Endothelial cell (in vitro differentiated cells): ENCODE measurements at regions not wholly inside any gene's neighbourhood (a gene's known extent, or its start where the extent isn't known, plus 50 kb on each side); places are given as distances from the start of the nearest gene placed in this dataset.
"Not testable (repeated sequence)": the region's sequence is repeated elsewhere in the genome, so short reads cannot be mapped to it uniquely, and the experiment has no call there.

ENCODE experiments used
- DNase-seq: peaks from one replicate; pipeline ENCODE4 v3.0.0; 2021; ENCODE audit warnings: low spot score
- H3K27ac Mint-ChIP-seq: one replicate; pipeline ENCODE4 v1.8.0; 2021; ENCODE audit warnings: mixed read lengths, inconsistent platforms; ENCODE audit not compliant: unreplicated experiment
- H3K27me3 Mint-ChIP-seq: one replicate; pipeline ENCODE4 v1.8.0; 2021; ENCODE audit warnings: mild to moderate bottlenecking, moderate library complexity, mixed read lengths, inconsistent platforms; ENCODE audit not compliant: unreplicated experiment
- H3K36me3 Mint-ChIP-seq: one replicate; pipeline ENCODE4 v1.8.0; 2021; ENCODE audit warnings: mild to moderate bottlenecking, low read depth, mixed read lengths, inconsistent platforms; ENCODE audit not compliant: unreplicated experiment
- H3K4me1 Mint-ChIP-seq: one replicate; pipeline ENCODE4 v1.8.0; 2021; ENCODE audit warnings: mild to moderate bottlenecking, mixed read lengths, inconsistent platforms; ENCODE audit not compliant: unreplicated experiment
- H3K4me3 Mint-ChIP-seq: one replicate; pipeline ENCODE4 v1.8.0; 2021; ENCODE audit warnings: mild to moderate bottlenecking, mixed read lengths, inconsistent platforms; ENCODE audit not compliant: unreplicated experiment
- H3K9me3 Mint-ChIP-seq: one replicate; pipeline ENCODE4 v1.8.0; 2021; ENCODE audit warnings: mixed read lengths, inconsistent platforms; ENCODE audit not compliant: unreplicated experiment
- TF ChIP-seq, protein P1 (sequence below): fragments of 200-600 bp; sonication (generic); IDR thresholded peaks from one replicate; pipeline ENCODE4 v1.5.0; 2021; ENCODE audit warnings: antibody characterized with exemption; ENCODE audit not compliant: unreplicated experiment

GRCh38 chr4:7134737-7135388, 57.5 kb upstream of the SORCS2 start:
- Mint-ChIP-seq H3K27me3 (peaks cover under 1% of the 10 kb centered on the region), H3K4me1 (no peaks in the 10 kb centered on the region), H3K9me3 (no peaks in the 10 kb centered on the region), H3K4me3 (no peak overlapping the region), H3K27ac (no peak overlapping the region), H3K36me3 (peaks cover 6% of the 10 kb centered on the region)
- TF ChIP-seq, protein P1, sequence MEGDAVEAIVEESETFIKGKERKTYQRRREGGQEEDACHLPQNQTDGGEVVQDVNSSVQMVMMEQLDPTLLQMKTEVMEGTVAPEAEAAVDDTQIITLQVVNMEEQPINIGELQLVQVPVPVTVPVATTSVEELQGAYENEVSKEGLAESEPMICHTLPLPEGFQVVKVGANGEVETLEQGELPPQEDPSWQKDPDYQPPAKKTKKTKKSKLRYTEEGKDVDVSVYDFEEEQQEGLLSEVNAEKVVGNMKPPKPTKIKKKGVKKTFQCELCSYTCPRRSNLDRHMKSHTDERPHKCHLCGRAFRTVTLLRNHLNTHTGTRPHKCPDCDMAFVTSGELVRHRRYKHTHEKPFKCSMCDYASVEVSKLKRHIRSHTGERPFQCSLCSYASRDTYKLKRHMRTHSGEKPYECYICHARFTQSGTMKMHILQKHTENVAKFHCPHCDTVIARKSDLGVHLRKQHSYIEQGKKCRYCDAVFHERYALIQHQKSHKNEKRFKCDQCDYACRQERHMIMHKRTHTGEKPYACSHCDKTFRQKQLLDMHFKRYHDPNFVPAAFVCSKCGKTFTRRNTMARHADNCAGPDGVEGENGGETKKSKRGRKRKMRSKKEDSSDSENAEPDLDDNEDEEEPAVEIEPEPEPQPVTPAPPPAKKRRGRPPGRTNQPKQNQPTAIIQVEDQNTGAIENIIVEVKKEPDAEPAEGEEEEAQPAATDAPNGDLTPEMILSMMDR, result no peak
- DNase-seq, result no peak

DNA sequence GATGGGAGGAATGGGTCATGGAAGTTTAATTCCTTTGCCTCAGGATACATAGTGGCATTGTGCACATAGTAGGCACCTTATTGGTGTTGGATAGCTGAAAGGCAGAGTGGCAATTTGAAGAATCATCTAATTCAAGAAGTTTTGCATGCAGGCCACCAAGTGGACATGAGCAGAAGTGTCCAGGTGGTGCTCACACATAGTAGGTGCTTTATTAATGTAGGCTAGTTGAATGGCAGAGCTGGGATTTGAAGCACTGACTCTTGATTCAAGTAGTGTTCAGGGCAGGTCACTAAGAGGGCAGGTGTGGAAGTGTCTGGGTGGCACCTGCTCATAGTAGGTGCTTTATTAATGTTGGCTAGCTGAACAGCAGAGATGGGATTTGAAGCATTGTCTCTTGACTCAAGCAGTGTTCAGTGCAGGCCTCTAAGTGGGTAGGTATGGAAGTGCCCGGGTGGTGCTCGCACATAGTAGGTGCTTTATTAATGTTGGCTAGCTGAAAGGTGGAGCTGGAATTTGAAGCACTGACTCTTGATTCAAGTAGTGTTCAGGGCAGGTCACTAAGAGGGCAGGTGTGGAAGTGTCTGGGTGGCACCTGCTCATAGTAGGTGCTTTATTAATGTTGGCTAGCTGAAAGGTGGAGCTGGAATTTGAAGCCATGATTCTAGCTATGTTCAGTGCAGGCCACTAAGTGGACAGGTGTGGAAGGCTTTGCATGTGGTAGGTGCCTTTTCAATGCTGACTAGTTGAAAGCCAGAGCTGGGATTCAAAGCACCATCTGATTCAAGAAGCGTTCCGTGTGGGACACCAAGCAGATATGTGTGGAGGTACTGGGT, 58.3 kb upstream of the SORCS2 start:
- H3K27ac Mint-ChIP-seq, H3K9me3 Mint-ChIP-seq, H3K36me3 Mint-ChIP-seq, H3K27me3 Mint-ChIP-seq, DNase-seq, H3K4me1 Mint-ChIP-seq, H3K4me3 Mint-ChIP-seq: not testable (repeated sequence)

GRCh38 chr4:7132730-7133582, 59.4 kb upstream of the SORCS2 start:
- Mint-ChIP-seq H3K4me3 (no peak overlapping the region), H3K27ac (no peak overlapping the region), H3K4me1 (no peaks in the 10 kb centered on the region), H3K27me3 (peaks cover 2% of the 10 kb centered on the region), H3K36me3 (peaks cover 6% of the 10 kb centered on the region), H3K9me3 (no peaks in the 10 kb centered on the region)
- DNase-seq, result no peak
- TF ChIP-seq, protein P1, result no peak

DNA sequence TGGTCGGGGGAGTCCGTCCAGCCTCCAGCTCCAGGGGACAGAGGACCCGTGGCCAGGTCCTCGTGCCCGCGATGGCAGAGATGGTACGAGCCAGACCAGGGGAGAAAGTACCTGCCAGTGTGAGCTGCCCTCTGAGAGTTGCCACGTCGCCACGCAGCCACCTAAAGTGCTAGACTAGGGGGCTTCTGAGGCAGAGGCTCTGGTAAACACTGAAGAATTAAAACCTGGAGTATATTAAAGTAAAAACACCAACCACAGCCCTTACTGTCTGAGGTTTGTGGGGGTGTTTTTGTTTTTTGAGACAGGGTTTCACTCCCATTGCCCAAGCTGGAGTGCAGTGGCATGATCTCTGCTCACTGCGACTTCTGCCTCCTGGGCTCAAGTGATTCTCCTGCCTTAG, 60.1 kb upstream of the SORCS2 start:
- Mint-ChIP-seq H3K27me3 (peaks cover 2% of the 10 kb centered on the region), H3K27ac (no peak overlapping the region), H3K4me3 (no peak overlapping the region), H3K9me3 (no peaks in the 10 kb centered on the region), H3K36me3 (peaks cover 6% of the 10 kb centered on the region), H3K4me1 (no peaks in the 10 kb centered on the region)
- TF ChIP-seq, protein P1, result no peak
- DNase-seq, result no peak

GRCh38 chr4:7131498-7132031, 60.8 kb upstream of the SORCS2 start:
- TF ChIP-seq, protein P1, result no peak

More at GRCh38 chr4:7131498-7132031, 60.8 kb upstream of the SORCS2 start:
- H3K9me3 Mint-ChIP-seq, result no peaks in the 10 kb centered on the region
- peaks cover 6% of the 10 kb centered on the region for H3K36me3 Mint-ChIP-seq
- H3K4me3 Mint-ChIP-seq, result no peak overlapping the region
- peaks cover 2% of the 10 kb centered on the region for H3K27me3 Mint-ChIP-seq
- H3K27ac Mint-ChIP-seq, result no peak overlapping the region
- no peaks in the 10 kb centered on the region for H3K4me1 Mint-ChIP-seq
- DNase-seq, result no peak
